Gastrocnemius medialis (tissue), 4 donors: ENCODE measurements at regions not wholly inside any gene's neighbourhood (a gene's known extent, or its start where the extent isn't known, plus 50 kb on each side); places are given as distances from the start of the nearest gene placed in this dataset.

Experiments used
- ATAC-seq, 2 donors: fragments of 150-250 bp; one replicate each; pipeline ENCODE4 v1.9.1; 2016
- DNase-seq, 2 donors: peaks; one replicate each; pipeline ENCODE4 v3.0.0-alpha.2; 2019
- H3K27ac ChIP-seq, 4 donors: fragments of 200-600 bp; sonication (generic); 1 replicate in 1 of 4; 2 replicates in 3 of 4; pipeline ENCODE4 v1.5.1; 2016 to 2018; ENCODE audit warnings: mild to moderate bottlenecking in 2 of 4, moderate library complexity in 1 of 4
- H3K27me3 ChIP-seq, 3 donors: fragments of 200-600 bp; sonication (generic) in 2 of 3; 1 replicate in 1 of 3; 2 replicates in 2 of 3; pipeline versions ENCODE4 v1.5.1 to v1.6.0; 2016 to 2019; ENCODE audit warnings: mild to moderate bottlenecking in 1 of 3, moderate library complexity in 1 of 3
- H3K36me3 ChIP-seq, 2 donors: fragments of 200-600 bp; sonication (generic) in 1 of 2; one replicate each; pipeline ENCODE4 v1.5.1; 2017 to 2018
- H3K4me1 ChIP-seq, 2 donors: fragments of 200-600 bp; sonication (generic) in 1 of 2; one replicate each; pipeline ENCODE4 v1.5.1; 2016 to 2017; ENCODE audit warnings: mild to moderate bottlenecking in 2 of 2
- H3K4me3 ChIP-seq, 4 donors: fragments of 200-600 bp; sonication (generic) in 3 of 4; 1 replicate in 1 of 4; 2 replicates in 3 of 4; pipeline ENCODE4 v1.5.1; 2016 to 2019; ENCODE audit warnings: mild to moderate bottlenecking in 2 of 4
- H3K9me3 ChIP-seq, 3 donors: fragments of 200-600 bp; sonication (generic) in 2 of 3; 1 replicate in 1 of 3; 2 replicates in 2 of 3; pipeline ENCODE4 v1.5.1; 2016 to 2019
- POLR2A ChIP-seq, 2 donors: fragments of 450-650 bp; IDR thresholded peaks; one replicate each; pipeline ENCODE4 v1.6.1; 2017; ENCODE audit warnings: antibody characterized with exemption in 2 of 2, mild to moderate bottlenecking in 2 of 2, moderate library complexity in 2 of 2
- in situ Hi-C, 4 donors: fragments of 200-750 bp; cut with MboI; loops; one replicate each; pipeline versions ENCODE4 v1.15.0 to v1.8.0; 2017; ENCODE audit warnings: low sequenced_read_pairs in 4 of 4
- intact Hi-C: fragments of 100-400 bp; cut with DNase I; formaldehyde crosslinking; loops from one replicate; pipeline ENCODE4 v1.15.1; 2023; ENCODE audit warnings: low total_unique reads
- TF ChIP-seq, protein P1 (sequence below), 5 experiments: fragments of 450-650 bp in 3 of 5; fragments of 200-600 bp in 2 of 5; sonication (generic) in 2 of 5; IDR thresholded peaks in 4 of 5; conservative IDR thresholded peaks in 1 of 5; 1 replicate in 4 of 5; 2 replicates in 1 of 5; pipeline ENCODE4 v1.5.1; 2016 to 2019; ENCODE audit warnings: antibody characterized with exemption in 5 of 5, mild to moderate bottlenecking in 3 of 5, moderate library complexity in 3 of 5

DNA sequence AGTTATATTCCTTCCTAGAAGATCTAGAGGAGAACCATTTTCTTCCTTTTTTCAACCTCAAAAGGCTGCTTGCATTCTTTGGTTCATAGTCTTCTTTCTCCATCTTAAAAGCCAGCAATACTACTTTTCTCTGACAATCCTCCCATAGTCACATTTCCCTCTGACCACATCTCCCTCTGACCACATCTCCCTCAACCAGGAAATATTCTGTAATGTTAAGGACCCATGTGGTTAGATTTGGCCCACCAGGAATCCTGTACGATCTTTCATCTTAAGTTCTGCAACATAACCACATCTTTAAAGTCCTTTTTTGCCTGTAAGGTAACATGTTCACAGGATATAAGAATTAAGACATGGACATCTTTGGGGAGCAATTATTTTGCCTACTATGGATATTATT lies 179.4 kb upstream of the SPEF2 start:
- TF ChIP-seq POLR2A (IDR thresholded peaks at IDR 0.05), result no peak
- TF ChIP-seq, protein P1, sequence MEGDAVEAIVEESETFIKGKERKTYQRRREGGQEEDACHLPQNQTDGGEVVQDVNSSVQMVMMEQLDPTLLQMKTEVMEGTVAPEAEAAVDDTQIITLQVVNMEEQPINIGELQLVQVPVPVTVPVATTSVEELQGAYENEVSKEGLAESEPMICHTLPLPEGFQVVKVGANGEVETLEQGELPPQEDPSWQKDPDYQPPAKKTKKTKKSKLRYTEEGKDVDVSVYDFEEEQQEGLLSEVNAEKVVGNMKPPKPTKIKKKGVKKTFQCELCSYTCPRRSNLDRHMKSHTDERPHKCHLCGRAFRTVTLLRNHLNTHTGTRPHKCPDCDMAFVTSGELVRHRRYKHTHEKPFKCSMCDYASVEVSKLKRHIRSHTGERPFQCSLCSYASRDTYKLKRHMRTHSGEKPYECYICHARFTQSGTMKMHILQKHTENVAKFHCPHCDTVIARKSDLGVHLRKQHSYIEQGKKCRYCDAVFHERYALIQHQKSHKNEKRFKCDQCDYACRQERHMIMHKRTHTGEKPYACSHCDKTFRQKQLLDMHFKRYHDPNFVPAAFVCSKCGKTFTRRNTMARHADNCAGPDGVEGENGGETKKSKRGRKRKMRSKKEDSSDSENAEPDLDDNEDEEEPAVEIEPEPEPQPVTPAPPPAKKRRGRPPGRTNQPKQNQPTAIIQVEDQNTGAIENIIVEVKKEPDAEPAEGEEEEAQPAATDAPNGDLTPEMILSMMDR (IDR thresholded peaks at IDR 0.05 in 4 of 5, conservative IDR thresholded peaks at IDR 0.05 in 1 of 5), result no peak
- Histone ChIP-seq H3K27me3 (no peaks in the 10 kb centered on the region), H3K9me3 (no peaks in the 10 kb centered on the region), H3K36me3 (no peaks in the 10 kb centered on the region), H3K4me3 (no peak overlapping the region), H3K27ac (no peak overlapping the region), H3K4me1 (no peaks in the 10 kb centered on the region)
- DNase-seq (no peak), ATAC-seq (no peak)
- in situ Hi-C loops, result no loop called here
- intact Hi-C loops, result no loop called here

DNA sequence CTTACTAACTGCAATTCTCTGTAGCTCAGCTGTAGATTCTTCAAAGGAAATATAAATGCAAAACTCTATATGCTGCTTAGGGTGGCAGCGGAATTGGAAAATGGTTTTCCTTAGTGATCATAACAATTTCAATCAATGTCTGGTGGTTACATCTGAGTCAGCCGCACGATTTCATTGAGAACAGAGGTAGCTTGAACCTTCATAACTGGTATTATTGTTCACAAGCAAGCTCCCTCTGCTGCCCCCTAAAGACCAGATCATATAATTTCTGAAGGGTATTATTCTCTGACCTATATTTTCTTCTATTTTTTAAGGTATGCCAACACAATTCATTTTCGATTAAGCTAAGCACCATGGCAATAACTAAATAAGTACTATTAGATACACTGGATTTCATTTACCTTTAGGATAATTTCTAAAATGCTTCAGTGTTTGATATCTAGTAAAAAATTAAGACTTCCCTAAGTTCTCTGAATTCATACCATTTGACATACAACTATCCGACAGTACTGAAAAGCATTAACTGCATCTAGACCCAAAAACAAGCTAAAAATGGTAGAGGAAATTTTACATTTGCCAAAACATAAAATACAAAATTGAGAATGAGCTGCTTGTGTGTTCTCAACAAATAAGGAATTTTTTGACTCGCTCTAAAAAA lies 181.1 kb upstream of the SPEF2 start:
- H3K9me3 ChIP-seq, result no peaks in the 10 kb centered on the region
- no peak for ATAC-seq
- H3K27ac ChIP-seq, result no peak overlapping the region
- H3K4me3 ChIP-seq, result no peak overlapping the region
- intact Hi-C loops (no loop called here), in situ Hi-C loops (no loop called here)
- TF ChIP-seq, protein P1 (IDR thresholded peaks at IDR 0.05 in 4 of 5, conservative IDR thresholded peaks at IDR 0.05 in 1 of 5), result no peak
- TF ChIP-seq POLR2A (IDR thresholded peaks at IDR 0.05), result no peak
- no peak for DNase-seq
- H3K36me3 ChIP-seq, result no peaks in the 10 kb centered on the region
- H3K27me3 ChIP-seq, result no peaks in the 10 kb centered on the region
- no peaks in the 10 kb centered on the region for H3K4me1 ChIP-seq

DNA sequence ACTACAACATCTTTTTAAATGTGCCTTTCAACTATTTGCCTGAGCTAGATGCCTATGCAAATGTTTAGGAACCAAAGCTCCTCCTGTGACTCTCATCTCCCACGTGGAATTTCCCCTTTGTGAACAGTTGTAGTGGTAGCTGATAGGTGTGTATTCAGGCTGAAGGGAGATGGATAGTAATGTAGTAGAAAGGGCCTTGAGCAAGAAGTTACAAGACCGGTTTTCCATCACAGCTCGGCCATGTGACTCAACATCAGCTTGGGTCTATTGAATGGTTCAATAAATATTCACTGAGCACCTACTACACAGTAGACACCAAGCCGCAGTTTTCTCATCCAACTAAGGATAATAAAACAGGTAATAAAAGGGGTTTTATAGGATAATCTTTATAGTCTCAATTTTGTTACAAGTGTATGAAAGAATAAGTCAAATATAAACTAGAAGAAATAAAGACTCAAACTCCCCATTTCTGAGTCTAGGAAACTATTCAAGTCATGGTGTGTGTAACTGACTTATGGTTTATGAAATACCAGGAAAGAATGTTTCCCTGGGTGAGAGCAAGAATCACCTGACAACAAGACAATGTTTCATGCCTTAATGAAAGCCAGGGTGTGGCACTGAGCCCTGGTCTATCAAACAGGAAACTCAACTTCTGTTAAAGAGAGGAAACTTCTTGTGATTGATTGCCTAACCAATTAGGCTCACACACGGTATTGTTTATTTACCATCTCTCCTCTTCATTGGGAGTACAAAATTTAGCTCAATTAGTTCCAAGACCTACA lies 187.1 kb upstream of the SPEF2 start:
- DNase-seq (no peak), ATAC-seq (no peak)
- Histone ChIP-seq H3K4me1 (no peaks in the 10 kb centered on the region), H3K27me3 (no peaks in the 10 kb centered on the region), H3K27ac (no peak overlapping the region), H3K9me3 (no peaks in the 10 kb centered on the region), H3K4me3 (no peak overlapping the region), H3K36me3 (no peaks in the 10 kb centered on the region)
- in situ Hi-C loops (no loop called here), intact Hi-C loops (no loop called here)
- TF ChIP-seq, protein P1 (IDR thresholded peaks at IDR 0.05 in 4 of 5, conservative IDR thresholded peaks at IDR 0.05 in 1 of 5), result no peak
- TF ChIP-seq POLR2A (IDR thresholded peaks at IDR 0.05), result no peak

DNA sequence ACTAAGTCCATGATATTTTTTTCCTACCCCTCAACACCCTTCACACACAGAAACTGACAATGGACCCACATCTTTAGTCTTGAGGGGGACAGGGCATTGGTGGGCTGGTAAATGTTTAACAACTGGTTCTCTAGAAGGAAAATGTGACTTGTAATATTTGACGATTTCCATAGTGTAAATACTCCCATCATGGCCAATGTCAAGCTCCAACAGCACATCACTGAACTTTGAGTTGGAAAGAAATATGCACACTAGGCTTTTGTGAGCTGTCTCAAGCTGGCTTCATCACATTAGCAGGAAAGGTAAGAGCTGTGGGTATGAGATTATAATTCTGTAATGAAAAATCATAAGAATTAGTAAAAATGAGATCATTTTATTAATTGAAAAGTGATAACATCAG lies 189.9 kb upstream of the PRLR start:
- H3K4me1 ChIP-seq, result no peaks in the 10 kb centered on the region
- H3K36me3 ChIP-seq, result no peaks in the 10 kb centered on the region
- intact Hi-C loops, result no loop called here
- TF ChIP-seq, protein P1 (IDR thresholded peaks at IDR 0.05 in 4 of 5, conservative IDR thresholded peaks at IDR 0.05 in 1 of 5), result no peak
- TF ChIP-seq POLR2A (IDR thresholded peaks at IDR 0.05), result no peak
- no peaks in the 10 kb centered on the region for H3K9me3 ChIP-seq
- no peaks in the 10 kb centered on the region for H3K27me3 ChIP-seq
- ATAC-seq (no peak), DNase-seq (no peak)
- in situ Hi-C loops, result no loop called here
- H3K27ac ChIP-seq, result no peak overlapping the region
- H3K4me3 ChIP-seq, result no peak overlapping the region
